BLaER1 (cell line): ENCODE measurements at regions not wholly inside any gene's neighbourhood (a gene's known extent, or its start where the extent isn't known, plus 50 kb on each side); places are given as distances from the start of the nearest gene placed in this dataset.
"Not testable (repeated sequence)": the region's sequence is repeated elsewhere in the genome, so short reads cannot be mapped to it uniquely, and the experiment has no call there.

Source experiments
- H3K27ac ChIP-seq: shearing (Covaris generic); formaldehyde crosslinking; 2 replicates; pipeline ENCODE4 v1.8.1; 2022
- H3K27me3 ChIP-seq: shearing (Covaris generic); formaldehyde crosslinking; 2 replicates; pipeline ENCODE4 v1.8.1; 2022
- H3K36me3 ChIP-seq: shearing (Covaris generic); formaldehyde crosslinking; 2 replicates; pipeline ENCODE4 v1.8.1; 2022
- H3K4me1 ChIP-seq: shearing (Covaris generic); formaldehyde crosslinking; 2 replicates; pipeline ENCODE4 v1.8.1; 2022
- H3K4me2 ChIP-seq: shearing (Covaris generic); formaldehyde crosslinking; 2 replicates; pipeline ENCODE4 v1.8.1; 2022
- H3K4me3 ChIP-seq: shearing (Covaris generic); formaldehyde crosslinking; 2 replicates; pipeline ENCODE4 v1.8.1; 2022
- H3K9ac ChIP-seq: shearing (Covaris generic); formaldehyde crosslinking; 2 replicates; pipeline ENCODE4 v1.8.1; 2022
- H3K9me3 ChIP-seq: shearing (Covaris generic); formaldehyde crosslinking; 2 replicates; pipeline ENCODE4 v1.8.1; 2022
- H4K20me1 ChIP-seq: shearing (Covaris generic); formaldehyde crosslinking; 2 replicates; pipeline ENCODE4 v1.8.1; 2022
- Cebpa-rat ChIP-seq: shearing (Covaris generic); IDR thresholded peaks from 2 replicates; pipeline ENCODE4 v1.8.1; 2022

DNA sequence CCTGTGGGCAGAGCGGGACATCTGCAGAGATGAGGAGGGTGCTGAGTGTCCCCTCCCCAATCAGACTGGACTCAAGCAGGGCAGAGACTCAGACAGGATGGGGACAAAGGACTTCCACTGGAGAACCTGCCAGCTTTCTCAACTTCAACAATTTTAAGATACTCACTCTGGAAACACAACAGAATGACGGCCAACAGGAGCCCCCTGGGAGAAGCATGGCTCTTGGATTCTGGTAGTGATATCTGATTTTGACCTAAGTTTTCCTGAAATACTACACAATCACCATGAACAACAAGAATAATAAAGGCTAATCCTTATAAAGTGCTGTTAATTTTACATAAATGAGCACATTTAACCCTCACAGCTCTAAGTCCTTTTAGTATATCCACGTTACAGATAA, 83.5 kb upstream of the PLEKHG1 start:
- Histone ChIP-seq H4K20me1 (no peaks in the 10 kb centered on the region), H3K4me2 (no peak overlapping the region), H3K27me3 (no peaks in the 10 kb centered on the region)

GRCh38 chr6:150517175-150517574, 82.5 kb upstream of the PLEKHG1 start:
- Histone ChIP-seq H3K27ac (no peak overlapping the region), H3K9me3 (no peaks in the 10 kb centered on the region), H3K27me3 (no peaks in the 10 kb centered on the region), H3K36me3 (no peaks in the 10 kb centered on the region), H3K4me3 (no peak overlapping the region), H4K20me1 (no peaks in the 10 kb centered on the region), H3K4me2 (no peak overlapping the region), H3K9ac (no peak overlapping the region), H3K4me1 (no peaks in the 10 kb centered on the region)
- TF ChIP-seq Cebpa-rat = no peak

More for the DNA sequence above, 83.5 kb upstream of the PLEKHG1 start:
- no peaks in the 10 kb centered on the region for H3K9me3 ChIP-seq
- H3K4me3 ChIP-seq = no peak overlapping the region
- no peak overlapping the region for H3K9ac ChIP-seq
- no peak overlapping the region for H3K27ac ChIP-seq
- no peaks in the 10 kb centered on the region for H3K4me1 ChIP-seq
- TF ChIP-seq Cebpa-rat = no peak
- H3K36me3 ChIP-seq = no peaks in the 10 kb centered on the region

- TF ChIP-seq Cebpa-rat = no peak
- Histone ChIP-seq H3K4me3 (no peak overlapping the region), H3K27me3 (no peaks in the 10 kb centered on the region), H3K9ac (no peak overlapping the region), H3K9me3 (no peaks in the 10 kb centered on the region), H3K4me2 (no peak overlapping the region), H3K27ac (no peak overlapping the region), H3K36me3 (no peaks in the 10 kb centered on the region), H3K4me1 (no peaks in the 10 kb centered on the region), H4K20me1 (no peaks in the 10 kb centered on the region)
Observed at GRCh38 chr6:150521482-150521881, 78.2 kb upstream of the PLEKHG1 start.

DNA sequence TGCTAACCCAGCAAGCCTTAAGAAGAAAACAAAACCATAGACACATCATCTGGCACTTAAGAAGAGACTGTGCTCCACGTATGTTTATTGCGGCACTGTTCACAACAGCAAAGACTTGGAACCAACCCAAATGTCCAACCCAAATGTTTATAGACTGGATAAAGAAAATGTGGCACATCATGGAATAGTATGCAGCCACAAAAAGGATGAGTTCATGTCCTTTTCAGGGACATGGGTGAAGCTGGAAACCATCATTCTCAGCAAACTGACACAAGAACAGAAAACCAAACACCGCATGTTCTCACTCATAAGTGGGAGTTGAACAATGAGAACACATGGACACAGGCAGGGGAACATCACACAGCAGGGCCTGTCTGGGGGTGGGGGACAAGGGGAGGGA, 76.5 kb upstream of the PLEKHG1 start:
- H3K27ac ChIP-seq, H4K20me1 ChIP-seq, H3K36me3 ChIP-seq, H3K27me3 ChIP-seq, H3K9me3 ChIP-seq, H3K4me2 ChIP-seq, H3K9ac ChIP-seq, H3K4me1 ChIP-seq, H3K4me3 ChIP-seq: not testable (repeated sequence)

GRCh38 chr6:150525300-150525699, 74.4 kb upstream of the PLEKHG1 start:
- no peak overlapping the region for H3K4me3 ChIP-seq
- H3K36me3 ChIP-seq = no peaks in the 10 kb centered on the region
- no peaks in the 10 kb centered on the region for H3K27me3 ChIP-seq
- H3K4me2 ChIP-seq = no peak overlapping the region
- no peak overlapping the region for H3K27ac ChIP-seq
- no peaks in the 10 kb centered on the region for H4K20me1 ChIP-seq
- TF ChIP-seq Cebpa-rat = no peak
- H3K9me3 ChIP-seq = no peaks in the 10 kb centered on the region
- H3K9ac ChIP-seq = no peak overlapping the region
- no peaks in the 10 kb centered on the region for H3K4me1 ChIP-seq

DNA sequence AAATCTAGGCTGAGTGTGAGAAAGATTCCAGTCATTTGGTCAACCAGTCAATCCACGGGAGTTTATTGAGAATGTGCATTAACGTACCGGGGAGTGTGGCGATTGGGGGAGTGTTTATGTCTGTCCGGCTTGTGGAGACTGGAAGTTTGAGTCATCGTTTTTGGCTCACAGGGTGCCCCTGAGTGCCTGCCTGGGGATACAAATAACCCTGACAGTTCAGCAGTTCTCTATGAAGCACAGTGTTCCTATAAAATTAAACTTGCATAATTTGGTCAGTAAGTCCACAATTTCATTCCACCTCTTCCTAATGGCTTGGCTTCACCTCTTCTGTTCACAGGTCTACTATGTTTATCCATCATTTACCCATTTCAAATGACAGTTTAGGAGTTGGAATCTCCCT, 72.6 kb upstream of the PLEKHG1 start:
- Histone ChIP-seq H3K27ac (no peak overlapping the region), H4K20me1 (no peaks in the 10 kb centered on the region), H3K9ac (no peak overlapping the region), H3K27me3 (no peaks in the 10 kb centered on the region), H3K4me2 (no peak overlapping the region), H3K4me1 (no peaks in the 10 kb centered on the region), H3K4me3 (no peak overlapping the region), H3K36me3 (no peaks in the 10 kb centered on the region), H3K9me3 (no peaks in the 10 kb centered on the region)
- no peak for TF ChIP-seq Cebpa-rat

- Histone ChIP-seq H3K4me1 (no peaks in the 10 kb centered on the region), H3K4me2 (no peak overlapping the region), H3K27me3 (no peaks in the 10 kb centered on the region), H3K4me3 (no peak overlapping the region), H3K9ac (no peak overlapping the region), H4K20me1 (no peaks in the 10 kb centered on the region), H3K9me3 (no peaks in the 10 kb centered on the region), H3K36me3 (no peaks in the 10 kb centered on the region), H3K27ac (no peak overlapping the region)
- TF ChIP-seq Cebpa-rat = no peak
Observed at GRCh38 chr6:150528648-150529285, 70.9 kb upstream of the PLEKHG1 start.

DNA sequence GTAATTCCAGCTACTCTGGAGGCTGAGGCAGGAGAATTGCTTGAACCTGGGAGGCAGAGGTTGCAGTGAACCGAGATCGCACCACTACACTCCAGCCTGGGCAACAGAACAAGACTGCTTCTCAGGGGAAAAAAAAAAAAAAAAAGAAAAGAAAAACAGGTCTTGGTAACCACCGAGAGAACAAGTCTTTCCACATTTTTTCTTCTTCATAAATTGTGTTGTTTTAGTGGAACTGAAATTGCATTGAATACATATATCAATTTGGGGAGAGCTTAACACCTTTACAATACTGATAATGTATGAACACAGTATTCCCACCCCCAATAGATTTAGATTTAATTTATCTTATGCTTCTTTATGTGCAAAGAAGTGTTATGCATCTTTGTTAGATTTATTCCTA, 70.0 kb upstream of the PLEKHG1 start:
- no peak overlapping the region for H3K27ac ChIP-seq
- H3K4me3 ChIP-seq = no peak overlapping the region
- no peaks in the 10 kb centered on the region for H3K4me1 ChIP-seq
- H3K9ac ChIP-seq = no peak overlapping the region
- no peak for TF ChIP-seq Cebpa-rat
- no peaks in the 10 kb centered on the region for H3K27me3 ChIP-seq
- H3K36me3 ChIP-seq = no peaks in the 10 kb centered on the region
- no peaks in the 10 kb centered on the region for H4K20me1 ChIP-seq
- no peak overlapping the region for H3K4me2 ChIP-seq
- H3K9me3 ChIP-seq = no peaks in the 10 kb centered on the region

- no peak for TF ChIP-seq Cebpa-rat
- no peaks in the 10 kb centered on the region for H4K20me1 ChIP-seq
- H3K36me3 ChIP-seq = no peaks in the 10 kb centered on the region
- H3K4me3 ChIP-seq = no peak overlapping the region
- H3K9me3 ChIP-seq = no peaks in the 10 kb centered on the region
- H3K27me3 ChIP-seq = no peaks in the 10 kb centered on the region
- no peak overlapping the region for H3K4me2 ChIP-seq
- no peak overlapping the region for H3K9ac ChIP-seq
- no peak overlapping the region for H3K27ac ChIP-seq
- no peaks in the 10 kb centered on the region for H3K4me1 ChIP-seq
Observed at GRCh38 chr6:150531957-150532356, 67.7 kb upstream of the PLEKHG1 start.

GRCh38 chr6:150534553-150534952, 65.1 kb upstream of the PLEKHG1 start:
- no peaks in the 10 kb centered on the region for H3K36me3 ChIP-seq
- no peaks in the 10 kb centered on the region for H3K27me3 ChIP-seq
- no peak overlapping the region for H3K4me3 ChIP-seq
- H3K4me2 ChIP-seq = no peak overlapping the region
- H3K9ac ChIP-seq = no peak overlapping the region
- no peaks in the 10 kb centered on the region for H4K20me1 ChIP-seq
- TF ChIP-seq Cebpa-rat = no peak
- H3K9me3 ChIP-seq = peaks cover 7% of the 10 kb centered on the region; the same call in 1 of the 2 replicates
- H3K4me1 ChIP-seq = no peaks in the 10 kb centered on the region
- H3K27ac ChIP-seq = no peak overlapping the region

GRCh38 chr6:150535151-150535804, 64.4 kb upstream of the PLEKHG1 start:
- Histone ChIP-seq H3K4me1 (no peaks in the 10 kb centered on the region), H3K27ac (no peak overlapping the region), H3K4me2 (no peak overlapping the region), H3K36me3 (no peaks in the 10 kb centered on the region), H3K9ac (no peak overlapping the region), H3K4me3 (no peak overlapping the region), H4K20me1 (no peaks in the 10 kb centered on the region), H3K9me3 (peaks cover 7% of the 10 kb centered on the region; the same call in 1 of the 2 replicates), H3K27me3 (no peaks in the 10 kb centered on the region)
- TF ChIP-seq Cebpa-rat = no peak
